ENCODE measurements at regions not wholly inside any gene's neighbourhood (a gene's known extent, or its start where the extent isn't known, plus 50 kb on each side); places are given as distances from the start of the nearest gene placed in this dataset.

DNA sequence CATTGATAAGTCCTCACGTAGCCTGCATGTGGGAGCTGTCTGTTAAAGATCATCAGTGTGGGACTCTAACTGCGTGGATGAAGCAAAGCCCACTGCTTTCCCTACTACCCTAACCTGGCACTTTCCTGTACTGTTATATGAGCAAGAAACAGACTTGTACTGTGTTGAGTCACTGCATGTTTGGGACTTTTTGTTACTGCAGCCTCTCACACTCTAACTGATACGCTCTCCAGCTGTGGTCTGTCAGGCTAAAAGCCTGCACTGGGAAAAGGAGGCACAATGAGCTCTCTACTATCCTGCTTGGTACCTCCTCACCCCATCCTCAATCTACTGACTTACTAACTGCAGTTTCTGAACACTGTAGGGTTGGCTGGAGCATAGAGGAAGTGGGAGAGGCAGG lies 93.7 kb upstream of the PLET1 start:
- POLR2A ChIA-PET, result no interaction called here
- CTCF ChIA-PET, result no interaction called here

DNA sequence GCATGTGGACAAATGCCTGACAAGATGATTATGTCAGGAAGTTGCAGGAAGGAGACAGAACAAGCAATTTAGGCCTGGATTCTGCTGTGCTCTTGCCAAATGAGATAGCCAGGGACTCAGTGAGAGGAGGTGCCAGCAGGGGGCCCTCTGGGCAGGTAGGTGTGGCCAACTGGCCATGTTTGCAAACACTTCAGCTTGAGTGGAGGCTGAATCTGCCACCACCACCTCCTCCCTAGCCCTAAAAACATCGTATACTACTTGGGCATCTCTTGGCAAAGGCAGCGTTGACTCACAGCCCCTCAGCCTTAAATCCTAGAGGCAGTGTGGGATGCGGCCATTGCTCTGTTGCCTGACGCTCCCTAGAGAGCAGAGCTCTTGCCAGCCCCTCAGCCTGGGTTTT lies 95.1 kb upstream of the PLET1 start:
- CTCF ChIA-PET, result no interaction called here
- POLR2A ChIA-PET, result no interaction called here

- ChIA-PET POLR2A (no interaction called here), CTCF (no interaction called here)
Observed at GRCh38 chr11:112357488-112357887, 96.8 kb upstream of the PLET1 start.

DNA sequence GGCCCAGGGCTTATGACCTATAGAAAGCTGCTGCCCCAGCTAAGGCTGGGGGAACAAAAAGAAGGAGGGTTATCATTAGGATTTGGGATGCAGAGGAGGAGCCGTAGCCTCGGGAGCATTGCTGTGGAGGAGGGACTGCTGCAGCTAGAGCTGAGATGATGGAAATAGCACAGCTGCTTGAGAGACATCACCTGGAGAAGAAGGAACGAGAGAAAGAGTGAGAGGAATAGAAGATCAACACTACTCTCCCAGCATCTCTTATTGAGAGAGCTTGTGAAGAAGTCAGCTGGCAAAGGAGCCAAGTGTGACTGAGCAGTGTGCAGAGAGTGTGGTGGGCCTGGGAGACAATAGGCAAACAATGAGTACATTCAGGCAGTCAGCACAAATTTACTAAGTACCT lies 100.7 kb upstream of the PLET1 start:
- CTCF ChIA-PET, result no interaction called here

GRCh38 chr11:112363527-112363926 lies 102.9 kb upstream of the PLET1 start:
- POLR2A ChIA-PET, result no interaction called here
- CTCF ChIA-PET, result no interaction called here

More for the DNA sequence above, 100.7 kb upstream of the PLET1 start:
- POLR2A ChIA-PET, result no interaction called here

DNA sequence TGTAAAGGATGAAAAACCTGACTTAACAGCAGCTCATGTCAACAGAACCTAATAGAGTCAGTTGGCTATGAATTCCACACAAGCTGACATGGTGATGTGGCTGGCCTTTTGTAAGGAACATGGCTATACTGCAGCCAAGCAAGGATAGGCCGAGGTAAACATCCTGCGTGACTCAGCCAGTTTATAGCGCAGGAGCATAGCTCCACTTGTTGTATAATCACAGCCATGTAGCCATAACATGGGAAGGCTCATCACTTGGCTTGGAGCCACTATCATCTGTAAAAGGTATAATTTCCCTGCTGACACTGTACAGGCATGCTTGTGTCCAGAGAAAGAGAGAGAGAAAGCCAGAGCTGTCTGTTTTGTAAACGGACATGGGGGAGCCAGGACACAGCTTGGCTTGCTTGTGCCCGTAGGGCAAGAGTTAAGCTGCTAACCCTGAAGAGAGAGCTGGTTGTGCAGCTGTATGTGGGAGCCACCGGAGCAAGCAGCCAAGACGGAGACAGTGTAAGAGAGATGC lies 104.4 kb upstream of the PLET1 start:
- CTCF ChIA-PET, result no interaction called here
- POLR2A ChIA-PET, result no interaction called here

DNA sequence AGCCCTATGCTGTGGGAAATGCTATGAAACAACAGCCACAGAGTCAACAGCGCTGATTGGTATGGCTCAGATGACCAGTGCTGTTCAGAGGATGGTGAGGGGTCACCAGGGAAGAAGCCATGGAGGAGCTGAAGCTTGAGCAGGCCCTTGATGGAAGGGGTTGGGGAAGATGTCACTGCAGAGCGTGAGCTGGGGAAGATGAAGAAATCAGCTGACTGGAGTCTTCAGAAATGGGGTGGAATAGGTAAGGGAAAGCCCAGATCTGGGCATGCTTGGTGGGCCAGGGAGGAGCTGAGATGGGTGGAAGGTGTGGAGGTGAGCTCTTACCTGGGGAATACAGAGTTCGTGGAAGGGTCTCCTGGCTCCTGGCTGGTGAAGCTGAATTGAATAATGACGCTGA lies 105.4 kb upstream of the PLET1 start:
- CTCF ChIA-PET, result no interaction called here
- POLR2A ChIA-PET, result no interaction called here

GRCh38 chr11:112366777-112367176 lies 106.1 kb upstream of the PLET1 start:
- ChIA-PET POLR2A (no interaction called here), CTCF (no interaction called here)

GRCh38 chr11:112367461-112367860 lies 106.8 kb upstream of the PLET1 start:
- ChIA-PET POLR2A (no interaction called here), CTCF (no interaction called here)

DNA sequence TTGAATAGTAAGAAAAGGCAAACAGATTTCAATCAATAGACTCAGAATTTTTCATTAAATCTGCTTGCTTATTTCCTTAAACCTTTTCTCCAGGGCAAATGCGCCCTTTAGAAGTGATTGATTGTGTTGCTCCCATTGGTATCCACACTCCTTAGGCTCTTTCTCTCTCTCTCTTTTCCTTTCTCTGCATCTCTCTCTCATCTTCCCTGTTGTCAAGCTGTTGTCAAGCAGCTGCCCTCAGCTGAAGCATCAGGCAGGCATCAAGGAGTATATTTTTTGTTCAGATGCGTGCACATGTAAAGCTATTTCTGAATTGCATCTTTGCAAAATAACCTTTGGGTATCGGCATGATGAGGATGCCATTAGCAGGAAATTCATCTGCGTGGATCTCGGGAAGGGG lies 107.2 kb upstream of the PLET1 start:
- ChIA-PET POLR2A (no interaction called here), CTCF (no interaction called here)

DNA sequence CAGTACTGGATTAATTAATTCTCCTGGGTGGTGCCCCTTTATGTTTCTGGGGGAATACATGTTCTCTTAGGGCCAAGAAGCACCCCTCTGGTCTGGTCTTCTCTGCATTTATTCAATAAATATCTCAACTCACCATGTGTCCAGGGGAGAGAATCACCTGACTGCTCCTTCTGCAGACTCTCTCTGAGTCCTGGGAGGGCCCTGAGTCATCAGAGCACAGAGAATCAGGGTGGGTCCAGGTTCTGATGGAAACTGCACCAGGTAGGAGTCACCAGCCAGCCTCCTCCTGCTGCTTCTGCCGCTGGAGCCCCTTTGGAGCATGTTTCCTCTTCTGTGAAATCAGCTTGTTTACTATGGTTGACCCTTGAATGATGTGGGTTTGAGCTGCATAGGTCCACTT lies 107.7 kb upstream of the PLET1 start:
- ChIA-PET POLR2A (no interaction called here), CTCF (no interaction called here)

DNA sequence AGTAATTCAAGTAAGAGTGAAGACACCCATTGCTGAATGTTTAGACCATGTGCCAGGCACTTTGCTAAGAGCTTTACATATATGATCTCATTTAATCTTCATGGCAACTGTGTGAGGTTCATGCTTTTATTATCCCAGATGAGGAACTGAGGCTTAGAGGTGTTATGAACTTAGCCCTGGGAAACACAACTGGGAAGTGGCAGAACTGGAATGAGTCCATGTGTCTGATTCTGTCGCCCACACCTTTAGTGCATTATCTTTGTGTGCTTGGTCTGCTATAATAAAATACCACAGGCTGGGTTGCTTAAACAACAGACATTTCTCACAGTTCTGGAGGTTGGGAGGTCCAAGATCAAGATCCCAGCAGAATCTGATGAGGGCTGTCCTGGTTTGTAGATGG lies 108.7 kb upstream of the PLET1 start:
- CTCF ChIA-PET, result no interaction called here
- POLR2A ChIA-PET, result no interaction called here

GRCh38 chr11:112369916-112370315 lies 109.3 kb upstream of the PLET1 start:
- ChIA-PET POLR2A (no interaction called here), CTCF (no interaction called here)

- ChIA-PET POLR2A (no interaction called here), CTCF (no interaction called here)
Observed at GRCh38 chr11:112374486-112375140, 114.0 kb upstream of the PLET1 start.

DNA sequence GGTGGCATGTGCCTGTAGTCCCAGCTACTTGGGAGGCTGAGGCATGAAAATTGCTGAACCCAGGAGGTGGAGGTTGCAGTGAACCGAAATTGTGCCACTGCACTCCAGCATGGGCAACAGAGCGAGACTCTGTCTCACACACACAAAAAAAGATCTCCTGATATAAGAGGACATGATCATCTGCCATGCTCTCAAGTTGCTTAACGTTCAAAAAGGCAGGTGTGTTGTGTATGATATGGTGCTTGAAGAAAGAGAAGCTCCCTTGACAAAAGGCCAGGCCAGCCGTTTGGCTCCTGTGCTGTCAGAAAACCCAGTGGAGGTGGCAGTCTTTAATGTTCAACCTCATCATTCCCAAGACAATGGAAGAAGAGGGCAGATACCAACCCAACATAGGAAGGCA lies 117.3 kb upstream of the PLET1 start:
- ChIA-PET POLR2A (interaction anchor here (0.6 kb wide), 1 partner anchor 346 kb away, joined by 3 read pairs; no protein-coding TSS in a partner anchor), CTCF (no interaction called here)

GRCh38 chr11:112380464-112380863 lies 119.8 kb upstream of the PLET1 start:
- POLR2A ChIA-PET, result no interaction called here
- CTCF ChIA-PET, result no interaction called here

GRCh38 chr11:112381578-112381977 lies 120.9 kb upstream of the PLET1 start:
- POLR2A ChIA-PET, result no interaction called here
- CTCF ChIA-PET, result no interaction called here

GRCh38 chr11:112382561-112382960 lies 121.9 kb upstream of the PLET1 start:
- CTCF ChIA-PET, result no interaction called here

GRCh38 chr11:112388496-112388895 lies 127.8 kb upstream of the PLET1 start:
- ChIA-PET CTCF (no interaction called here), POLR2A (no interaction called here)

More at GRCh38 chr11:112382561-112382960, 121.9 kb upstream of the PLET1 start:
- POLR2A ChIA-PET, result no interaction called here

- ChIA-PET POLR2A (no interaction called here), CTCF (no interaction called here)
Observed at GRCh38 chr11:112391086-112391485, 130.4 kb upstream of the PLET1 start.

DNA sequence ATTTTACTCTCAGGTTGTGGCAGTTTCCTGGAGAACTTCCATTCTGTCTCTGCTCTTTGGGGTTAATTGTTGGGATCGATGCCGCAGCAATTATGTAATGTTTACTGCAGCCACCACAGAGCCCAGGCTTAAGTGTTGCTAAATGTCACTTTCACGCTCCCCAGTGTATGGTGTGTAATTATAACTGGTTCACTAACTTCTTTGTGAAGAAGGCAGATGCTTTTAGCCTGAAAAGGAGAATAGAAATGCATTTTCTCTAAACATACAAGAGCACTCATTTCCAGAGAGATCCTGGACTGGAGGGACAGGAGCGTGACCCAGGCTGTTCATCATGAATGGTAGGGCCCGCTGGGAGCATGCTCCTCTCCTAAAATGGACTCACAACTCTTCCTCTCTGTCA lies 132.2 kb upstream of the PLET1 start:
- ChIA-PET POLR2A (no interaction called here), CTCF (no interaction called here)

DNA sequence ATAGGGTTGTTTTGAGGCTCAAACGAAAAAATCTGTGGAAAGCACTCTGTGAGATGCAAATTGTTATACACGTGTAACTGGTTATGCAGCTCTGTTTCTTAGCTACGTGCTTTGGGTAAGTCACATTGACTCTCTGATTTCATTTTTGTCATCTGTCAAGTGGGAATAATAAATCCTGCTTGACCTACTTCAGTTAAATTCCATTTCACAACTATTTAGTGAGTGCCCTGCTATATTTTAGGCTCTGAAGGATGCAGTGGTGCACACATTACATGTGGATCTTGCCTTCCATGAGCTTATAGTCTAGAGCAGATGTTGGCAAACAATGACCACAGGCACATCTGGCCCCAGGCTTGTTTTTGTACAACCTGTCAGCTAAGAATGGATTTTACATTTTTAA lies 133.6 kb upstream of the PLET1 start:
- CTCF ChIA-PET, result no interaction called here
- POLR2A ChIA-PET, result no interaction called here

- CTCF ChIA-PET, result no interaction called here
Observed at GRCh38 chr11:112396076-112396475, 135.4 kb upstream of the PLET1 start.

More at GRCh38 chr11:112396076-112396475, 135.4 kb upstream of the PLET1 start:
- POLR2A ChIA-PET, result no interaction called here
